ENCODE measurements at regions not wholly inside any gene's neighbourhood (a gene's known extent, or its start where the extent isn't known, plus 50 kb on each side); places are given as distances from the start of the nearest gene placed in this dataset.

- DNase-seq (ENCODE audit: low read depth), result no peak
- no peak for TF ChIP-seq CTCF (IDR thresholded peaks at IDR 0.05; ENCODE audit: insufficient read depth, low read depth, low read length, missing control alignments)
- no peak overlapping the region for H3K4me3 ChIP-seq (ENCODE audit: low read length)
Measured at GRCh38 chr2:239600650-239601049, 199.8 kb upstream of the HDAC4 start.

- no peak for TF ChIP-seq CTCF (IDR thresholded peaks at IDR 0.05; ENCODE audit: insufficient read depth, low read depth, low read length, missing control alignments)
- DNase-seq (ENCODE audit: low read depth), result no peak
Measured at GRCh38 chr2:239600001-239600593, 199.3 kb upstream of the HDAC4 start.

GRCh38 chr2:239599299-239599698 is 198.5 kb upstream of the HDAC4 start:
- H3K4me3 ChIP-seq (ENCODE audit: low read length), result no peak overlapping the region
- DNase-seq (ENCODE audit: low read depth), result no peak

More at GRCh38 chr2:239600001-239600593, 199.3 kb upstream of the HDAC4 start:
- H3K4me3 ChIP-seq (ENCODE audit: low read length), result no peak overlapping the region

GRCh38 chr2:239598732-239599090 is 197.9 kb upstream of the HDAC4 start:
- no peak for DNase-seq (ENCODE audit: low read depth)
- no peak for TF ChIP-seq CTCF (IDR thresholded peaks at IDR 0.05; ENCODE audit: insufficient read depth, low read depth, low read length, missing control alignments)
- H3K4me3 ChIP-seq (ENCODE audit: low read length), result no peak overlapping the region

More at GRCh38 chr2:239599299-239599698, 198.5 kb upstream of the HDAC4 start:
- no peak for TF ChIP-seq CTCF (IDR thresholded peaks at IDR 0.05; ENCODE audit: insufficient read depth, low read depth, low read length, missing control alignments)

- no peak for TF ChIP-seq CTCF (IDR thresholded peaks at IDR 0.05; ENCODE audit: insufficient read depth, low read depth, low read length, missing control alignments)
- no peak overlapping the region for H3K4me3 ChIP-seq (ENCODE audit: low read length)
- DNase-seq (ENCODE audit: low read depth), result no peak
Measured at GRCh38 chr2:239598011-239598731, 197.4 kb upstream of the HDAC4 start.

- no peak overlapping the region for H3K4me3 ChIP-seq (ENCODE audit: low read length)
- DNase-seq (ENCODE audit: low read depth), result no peak
- no peak for TF ChIP-seq CTCF (IDR thresholded peaks at IDR 0.05; ENCODE audit: insufficient read depth, low read depth, low read length, missing control alignments)
Measured at GRCh38 chr2:239597216-239597615, 196.4 kb upstream of the HDAC4 start.

GRCh38 chr2:239596792-239597191 is 196.0 kb upstream of the HDAC4 start:
- TF ChIP-seq CTCF (IDR thresholded peaks at IDR 0.05; ENCODE audit: insufficient read depth, low read depth, low read length, missing control alignments), result no peak
- no peak overlapping the region for H3K4me3 ChIP-seq (ENCODE audit: low read length)
- no peak for DNase-seq (ENCODE audit: low read depth)
